ENCODE measurements at regions not wholly inside any gene's neighbourhood (a gene's known extent, or its start where the extent isn't known, plus 50 kb on each side); places are given as distances from the start of the nearest gene placed in this dataset.
"Not testable (repeated sequence)": the region's sequence is repeated elsewhere in the genome, so short reads cannot be mapped to it uniquely, and the experiment has no call there.

- DNase-seq (ENCODE audit: low read depth, low spot score) = peak; percentile 51
Measured at GRCh38 chr4:116361790-116362189, 723.6 kb downstream of the TRAM1L1 start.

GRCh38 chr4:116358633-116359222 is 726.6 kb downstream of the TRAM1L1 start:
- no peak overlapping the region for H3K27ac ChIP-seq
- peak; percentile 27 for DNase-seq (ENCODE audit: low read depth, low spot score)

More at GRCh38 chr4:116361790-116362189, 723.6 kb downstream of the TRAM1L1 start:
- H3K27ac ChIP-seq = no peak overlapping the region

- H3K27ac ChIP-seq = no peak overlapping the region
- DNase-seq (ENCODE audit: low read depth, low spot score) = peak; percentile 18
Measured at GRCh38 chr4:116357758-116358157, 727.6 kb downstream of the TRAM1L1 start.

GRCh38 chr4:116346750-116347149 is 738.6 kb downstream of the TRAM1L1 start:
- DNase-seq (ENCODE audit: low read depth, low spot score) = no peak
- no peak overlapping the region for H3K27ac ChIP-seq

- no peak overlapping the region for H3K27ac ChIP-seq
- DNase-seq (ENCODE audit: low read depth, low spot score) = no peak
Measured at GRCh38 chr4:116343809-116344208, 741.6 kb downstream of the TRAM1L1 start.

- no peak overlapping the region for H3K27ac ChIP-seq
- no peak for DNase-seq (ENCODE audit: low read depth, low spot score)
Measured at GRCh38 chr4:116342143-116342542, 743.2 kb downstream of the TRAM1L1 start.

GRCh38 chr4:116332508-116332907 is 752.9 kb downstream of the TRAM1L1 start:
- DNase-seq (ENCODE audit: low read depth, low spot score) = no peak
- no peak overlapping the region for H3K27ac ChIP-seq

- H3K27ac ChIP-seq = no peak overlapping the region
- DNase-seq (ENCODE audit: low read depth, low spot score) = no peak
Measured at GRCh38 chr4:116328261-116328860, 757.0 kb downstream of the TRAM1L1 start.

GRCh38 chr4:116323606-116324005 is 761.8 kb downstream of the TRAM1L1 start:
- H3K27ac ChIP-seq = no peak overlapping the region
- DNase-seq (ENCODE audit: low read depth, low spot score) = no peak

GRCh38 chr4:116321471-116321870 is 763.9 kb downstream of the TRAM1L1 start:
- no peak for DNase-seq (ENCODE audit: low read depth, low spot score)
- H3K27ac ChIP-seq = no peak overlapping the region

- H3K27ac ChIP-seq = no peak overlapping the region
- DNase-seq (ENCODE audit: low read depth, low spot score) = no peak
Measured at GRCh38 chr4:116320859-116321258, 764.5 kb downstream of the TRAM1L1 start.

- no peak for DNase-seq (ENCODE audit: low read depth, low spot score)
- H3K27ac ChIP-seq = no peak overlapping the region
Measured at GRCh38 chr4:116303736-116304188, 781.6 kb downstream of the TRAM1L1 start.

GRCh38 chr4:116302990-116303735 is 782.2 kb downstream of the TRAM1L1 start:
- H3K27ac ChIP-seq = no peak overlapping the region
- DNase-seq (ENCODE audit: low read depth, low spot score) = no peak

GRCh38 chr4:116275006-116275405 is 810.4 kb downstream of the TRAM1L1 start:
- no peak for DNase-seq (ENCODE audit: low read depth, low spot score)

GRCh38 chr4:116272336-116272735 is 813.0 kb downstream of the TRAM1L1 start:
- H3K27ac ChIP-seq = no peak overlapping the region
- DNase-seq (ENCODE audit: low read depth, low spot score) = no peak

More at GRCh38 chr4:116275006-116275405, 810.4 kb downstream of the TRAM1L1 start:
- no peak overlapping the region for H3K27ac ChIP-seq

GRCh38 chr4:116260931-116261330 is 824.4 kb downstream of the TRAM1L1 start:
- DNase-seq (ENCODE audit: low read depth, low spot score); H3K27ac ChIP-seq: not testable (repeated sequence)

- DNase-seq (ENCODE audit: low read depth, low spot score) = no peak
- no peak overlapping the region for H3K27ac ChIP-seq
Measured at GRCh38 chr4:116244771-116245170, 840.6 kb downstream of the TRAM1L1 start.

GRCh38 chr4:116243431-116243830 is 841.9 kb downstream of the TRAM1L1 start:
- H3K27ac ChIP-seq = no peak overlapping the region
- no peak for DNase-seq (ENCODE audit: low read depth, low spot score)

- no peak for DNase-seq (ENCODE audit: low read depth, low spot score)
- H3K27ac ChIP-seq = no peak overlapping the region
Measured at GRCh38 chr4:116233971-116234370, 851.4 kb downstream of the TRAM1L1 start.

GRCh38 chr4:116231999-116232398 is 853.4 kb downstream of the TRAM1L1 start:
- not testable (repeated sequence) for DNase-seq (ENCODE audit: low read depth, low spot score); H3K27ac ChIP-seq

GRCh38 chr4:116229420-116229819 is 856.0 kb downstream of the TRAM1L1 start:
- no peak overlapping the region for H3K27ac ChIP-seq
- no peak for DNase-seq (ENCODE audit: low read depth, low spot score)

Data from epithelial cell of prostate (primary cell).